Loucy (cell line): ENCODE measurements at regions not wholly inside any gene's neighbourhood (a gene's known extent, or its start where the extent isn't known, plus 50 kb on each side); places are given as distances from the start of the nearest gene placed in this dataset.

Source experiments
- H2AFZ ChIP-seq: fragments of 200-600 bp; sonication (generic); 2 replicates; pipeline ENCODE4 v1.6.0; 2016; ENCODE audit warnings: antibody characterized with exemption, mild to moderate bottlenecking, low read length, moderate library complexity
- H3F3A ChIP-seq: fragments of 200-600 bp; 2 replicates; pipeline ENCODE4 v1.6.0; 2016; ENCODE audit warnings: antibody characterized with exemption, low read depth, mild to moderate bottlenecking
- H3K27me3 ChIP-seq: fragments of 200-600 bp; sonication (generic); 2 replicates; pipeline ENCODE4 v1.6.1; 2014; ENCODE audit warnings: low read length, mild to moderate bottlenecking; ENCODE audit not compliant: insufficient read depth, poor library complexity, severe bottlenecking
- H3K36me3 ChIP-seq: fragments of 200-600 bp; sonication (generic); 2 replicates; pipeline ENCODE4 v1.6.1; 2016; ENCODE audit warnings: low read length; ENCODE audit not compliant: insufficient read depth
- H3K4me1 ChIP-seq: fragments of 200-600 bp; sonication (generic); 2 replicates; pipeline ENCODE4 v1.5.1; 2014; ENCODE audit warnings: low read length, mild to moderate bottlenecking; ENCODE audit not compliant: insufficient read depth, poor library complexity, severe bottlenecking
- H3K4me2 ChIP-seq: fragments of 200-600 bp; sonication (generic); 2 replicates; pipeline ENCODE4 v1.6.0; 2014; ENCODE audit warnings: antibody characterized with exemption, low read length, low read depth, mild to moderate bottlenecking; ENCODE audit not compliant: poor library complexity, severe bottlenecking
- H3K4me3 ChIP-seq: fragments of 200-600 bp; sonication (generic); 2 replicates; pipeline ENCODE4 v1.5.1; 2014; ENCODE audit warnings: low read length, mild to moderate bottlenecking, mixed read lengths; ENCODE audit not compliant: poor library complexity, severe bottlenecking
- H3K79me2 ChIP-seq: fragments of 200-600 bp; sonication (generic); 2 replicates; pipeline ENCODE4 v1.6.1; 2014; ENCODE audit warnings: low read length; ENCODE audit not compliant: insufficient read depth
- H3K9ac ChIP-seq: fragments of 200-600 bp; sonication (generic); 2 replicates; pipeline ENCODE4 v1.6.0; 2014; ENCODE audit warnings: mild to moderate bottlenecking, low read depth, low read length, moderate library complexity; ENCODE audit not compliant: poor library complexity, severe bottlenecking
- H3K9me2 ChIP-seq: fragments of 200-600 bp; sonication (generic); replicated peaks from 2 replicates; pipeline ENCODE4 v1.6.1; 2016; ENCODE audit warnings: low read depth, low read length, mixed read lengths
- H3K9me3 ChIP-seq: fragments of 200-600 bp; sonication (generic); 2 replicates; pipeline ENCODE4 v1.6.1; 2014; ENCODE audit warnings: mild to moderate bottlenecking, antibody characterized with exemption, low read length, low read depth; ENCODE audit not compliant: insufficient read depth
- H4K20me1 ChIP-seq: fragments of 200-600 bp; sonication (generic); 2 replicates; pipeline ENCODE4 v1.6.0; 2014; ENCODE audit warnings: antibody characterized with exemption, low read length, mild to moderate bottlenecking; ENCODE audit not compliant: insufficient read depth, poor library complexity, severe bottlenecking
- CTCF ChIP-seq: fragments of 200-600 bp; sonication (generic); conservative IDR thresholded peaks from 2 replicates; pipeline ENCODE4 v1.5.1; 2014; ENCODE audit warnings: mild to moderate bottlenecking, antibody characterized with exemption, low read length
- EZH2phosphoT487 ChIP-seq: fragments of 200-600 bp; IDR thresholded peaks from 2 replicates; pipeline ENCODE4 v1.6.1; 2018; ENCODE audit warnings: antibody characterized with exemption, mild to moderate bottlenecking, moderate library complexity, borderline replicate concordance

GRCh38 chrX:138938003-138938402, 226.5 kb upstream of the FGF13 start:
- Histone ChIP-seq H3K9ac (no peak overlapping the region), H3K36me3 (no peaks in the 10 kb centered on the region), H3K4me2 (no peak overlapping the region), H3K79me2 (no peaks in the 10 kb centered on the region), H3K4me1 (no peaks in the 10 kb centered on the region), H3K4me3 (no peak overlapping the region), H4K20me1 (no peaks in the 10 kb centered on the region), H3F3A (no peaks in the 10 kb centered on the region), H3K9me2 (no peaks in the 10 kb centered on the region), H3K27me3 (no peaks in the 10 kb centered on the region), H2AFZ (no peak overlapping the region), H3K9me3 (no peaks in the 10 kb centered on the region)
- TF ChIP-seq EZH2phosphoT487 (no peak), CTCF (no peak)

GRCh38 chrX:138931212-138931611, 219.7 kb upstream of the FGF13 start:
- H3K36me3 ChIP-seq: no peaks in the 10 kb centered on the region
- no peaks in the 10 kb centered on the region for H3K27me3 ChIP-seq
- H3K4me2 ChIP-seq: no peak overlapping the region
- no peak for TF ChIP-seq CTCF
- no peak overlapping the region for H3K9ac ChIP-seq
- no peaks in the 10 kb centered on the region for H3K9me2 ChIP-seq
- H3K79me2 ChIP-seq: no peaks in the 10 kb centered on the region
- H3F3A ChIP-seq: no peaks in the 10 kb centered on the region
- H4K20me1 ChIP-seq: no peaks in the 10 kb centered on the region
- no peak overlapping the region for H3K4me3 ChIP-seq
- H3K9me3 ChIP-seq: no peaks in the 10 kb centered on the region
- H3K4me1 ChIP-seq: no peaks in the 10 kb centered on the region
- no peak overlapping the region for H2AFZ ChIP-seq

GRCh38 chrX:138930583-138930945, 219.0 kb upstream of the FGF13 start:
- Histone ChIP-seq H3K27me3 (no peaks in the 10 kb centered on the region), H3K4me2 (no peak overlapping the region), H3K9ac (no peak overlapping the region), H2AFZ (no peak overlapping the region), H4K20me1 (no peaks in the 10 kb centered on the region), H3K36me3 (no peaks in the 10 kb centered on the region), H3K4me1 (no peaks in the 10 kb centered on the region), H3K4me3 (no peak overlapping the region), H3F3A (no peaks in the 10 kb centered on the region), H3K9me3 (no peaks in the 10 kb centered on the region), H3K9me2 (no peaks in the 10 kb centered on the region), H3K79me2 (no peaks in the 10 kb centered on the region)
- no peak for TF ChIP-seq CTCF
- TF ChIP-seq EZH2phosphoT487: no peak
